ENCODE measurements at regions not wholly inside any gene's neighbourhood (a gene's known extent, or its start where the extent isn't known, plus 50 kb on each side); places are given as distances from the start of the nearest gene placed in this dataset.

DNA sequence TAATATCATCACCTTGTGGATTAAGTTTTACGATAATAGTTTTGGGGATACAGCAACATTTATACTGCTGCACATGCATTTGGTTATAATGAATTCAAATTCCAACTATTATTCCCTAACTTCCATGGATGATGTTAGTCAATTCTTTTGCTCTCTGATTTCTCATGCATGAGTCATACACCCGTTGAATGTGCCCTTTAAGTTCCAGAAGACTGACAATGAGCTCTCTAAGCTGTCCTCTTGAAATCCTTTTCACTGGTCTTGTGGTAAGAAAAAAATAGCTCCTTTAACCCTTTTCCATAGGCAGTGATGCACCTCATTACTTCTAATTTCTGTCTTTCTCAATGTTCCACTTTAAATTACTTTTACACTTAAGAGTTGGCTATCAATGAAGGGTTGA lies 1095.2 kb upstream of the POU3F4 start:
- Histone ChIP-seq H3K27ac (ENCODE audit: low read depth, low read length) (no peak overlapping the region), H3K79me2 (ENCODE audit: insufficient read depth, low read length) (no peaks in the 10 kb centered on the region), H3K9me2 (ENCODE audit: insufficient read depth) (no peaks in the 10 kb centered on the region), H3K4me2 (ENCODE audit: low read length) (no peak overlapping the region), H3K36me3 (ENCODE audit: control insufficient read depth in 1 of 2, insufficient read depth in 2 of 2, low read length in 2 of 2) (no peaks in the 10 kb centered on the region), H3K4me1 (ENCODE audit: control insufficient read depth in 1 of 2, insufficient read depth in 2 of 2, low read length in 2 of 2) (no peaks in the 10 kb centered on the region), H3K9me3 (ENCODE audit: control insufficient read depth in 1 of 2, insufficient read depth in 1 of 2, low read depth in 1 of 2, low read length in 2 of 2) (no peaks in the 10 kb centered on the region), H3K9ac (ENCODE audit: low read length) (no peak overlapping the region), H3K27me3 (ENCODE audit: insufficient read depth, low read length) (no peaks in the 10 kb centered on the region), H2AFZ (ENCODE audit: low read depth, low read length, poor library complexity, severe bottlenecking) (no peak overlapping the region), H4K20me1 (ENCODE audit: insufficient read depth) (no peaks in the 10 kb centered on the region), H3K4me3 (replicated peaks in 1 of 2; ENCODE audit: low read depth in 1 of 2, low read length in 2 of 2) (no peak overlapping the region)
- BruUV-seq (replicated peaks): no TSS peak
- ChIA-PET POLR2A (no interaction called here), CTCF (no interaction called here), RAD21 (ENCODE audit: low non-redundant PET in 1 of 2, low total read pairs in 2 of 2, uncharacterized antibody in 2 of 2, unreplicated experiment in 2 of 2) (no interaction called here)
- TF ChIP-seq RAD21 (IDR thresholded peaks at IDR 0.05; ENCODE audit: low read depth): no peak
- TF ChIP-seq FOSL1 (IDR thresholded peaks at IDR 0.05; ENCODE audit: low read depth): no peak
- TF ChIP-seq SRF (IDR thresholded peaks at IDR 0.05; ENCODE audit: low read depth): no peak
- DNase-seq (ENCODE audit: low read depth, low spot score) (peak; percentile 1), ATAC-seq (no peak)
- intact Hi-C loops (cut with micrococcal nuclease): no loop called here

DNA sequence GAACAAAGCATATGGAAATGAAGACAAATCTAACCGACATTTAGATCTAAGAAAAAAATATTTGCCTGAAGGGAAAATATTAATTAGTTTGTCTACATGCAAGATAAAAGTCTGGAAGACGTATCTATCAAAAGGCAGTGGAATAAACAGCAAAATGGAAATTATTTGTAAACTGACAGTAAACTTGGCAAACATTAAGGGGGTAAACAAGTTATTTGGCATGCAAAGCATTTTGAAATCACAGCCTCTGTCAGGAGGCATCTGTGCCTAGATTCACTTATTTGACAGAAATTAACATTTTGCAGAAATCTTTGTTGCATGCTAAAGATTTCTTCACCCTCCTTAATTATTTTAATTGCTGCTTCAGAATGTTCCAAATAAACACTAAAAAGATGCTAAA lies 1065.8 kb upstream of the POU3F4 start:
- BruUV-seq (replicated peaks): no TSS peak

More for the DNA sequence above, 1065.8 kb upstream of the POU3F4 start:
- Histone ChIP-seq H3K36me3 (ENCODE audit: control insufficient read depth in 1 of 2, insufficient read depth in 2 of 2, low read length in 2 of 2) (no peaks in the 10 kb centered on the region), H3K27me3 (ENCODE audit: insufficient read depth, low read length) (no peaks in the 10 kb centered on the region), H3K27ac (ENCODE audit: low read depth, low read length) (no peak overlapping the region), H3K9me3 (ENCODE audit: control insufficient read depth in 1 of 2, insufficient read depth in 1 of 2, low read depth in 1 of 2, low read length in 2 of 2) (no peaks in the 10 kb centered on the region), H2AFZ (ENCODE audit: low read depth, low read length, poor library complexity, severe bottlenecking) (no peak overlapping the region), H4K20me1 (ENCODE audit: insufficient read depth) (no peaks in the 10 kb centered on the region), H3K79me2 (ENCODE audit: insufficient read depth, low read length) (no peaks in the 10 kb centered on the region), H3K4me1 (ENCODE audit: control insufficient read depth in 1 of 2, insufficient read depth in 2 of 2, low read length in 2 of 2) (no peaks in the 10 kb centered on the region), H3K4me3 (replicated peaks in 1 of 2; ENCODE audit: low read depth in 1 of 2, low read length in 2 of 2) (no peak overlapping the region), H3K9me2 (ENCODE audit: insufficient read depth) (no peaks in the 10 kb centered on the region), H3K4me2 (ENCODE audit: low read length) (no peak overlapping the region), H3K9ac (ENCODE audit: low read length) (no peak overlapping the region)
- POLR2A ChIA-PET: no interaction called here
- RAD21 ChIA-PET (ENCODE audit: low non-redundant PET in 1 of 2, low total read pairs in 2 of 2, uncharacterized antibody in 2 of 2, unreplicated experiment in 2 of 2): no interaction called here
- ATAC-seq: no peak
- TF ChIP-seq ZFX (IDR thresholded peaks at IDR 0.05) (no peak), EGR1 (IDR thresholded peaks at IDR 0.05; ENCODE audit: low read depth) (no peak), EZH2 (IDR thresholded peaks at IDR 0.05) (no peak), POLR2AphosphoS5 (IDR thresholded peaks at IDR 0.05; ENCODE audit: low read depth, low read length) (no peak), JUND (IDR thresholded peaks at IDR 0.05) (no peak), POLR2A (IDR thresholded peaks at IDR 0.05; ENCODE audit: borderline replicate concordance, extremely low read depth, insufficient read depth, insufficient read length) (no peak), SIN3A (IDR thresholded peaks at IDR 0.05; ENCODE audit: low read depth) (no peak)
- TF ChIP-seq, protein P1, sequence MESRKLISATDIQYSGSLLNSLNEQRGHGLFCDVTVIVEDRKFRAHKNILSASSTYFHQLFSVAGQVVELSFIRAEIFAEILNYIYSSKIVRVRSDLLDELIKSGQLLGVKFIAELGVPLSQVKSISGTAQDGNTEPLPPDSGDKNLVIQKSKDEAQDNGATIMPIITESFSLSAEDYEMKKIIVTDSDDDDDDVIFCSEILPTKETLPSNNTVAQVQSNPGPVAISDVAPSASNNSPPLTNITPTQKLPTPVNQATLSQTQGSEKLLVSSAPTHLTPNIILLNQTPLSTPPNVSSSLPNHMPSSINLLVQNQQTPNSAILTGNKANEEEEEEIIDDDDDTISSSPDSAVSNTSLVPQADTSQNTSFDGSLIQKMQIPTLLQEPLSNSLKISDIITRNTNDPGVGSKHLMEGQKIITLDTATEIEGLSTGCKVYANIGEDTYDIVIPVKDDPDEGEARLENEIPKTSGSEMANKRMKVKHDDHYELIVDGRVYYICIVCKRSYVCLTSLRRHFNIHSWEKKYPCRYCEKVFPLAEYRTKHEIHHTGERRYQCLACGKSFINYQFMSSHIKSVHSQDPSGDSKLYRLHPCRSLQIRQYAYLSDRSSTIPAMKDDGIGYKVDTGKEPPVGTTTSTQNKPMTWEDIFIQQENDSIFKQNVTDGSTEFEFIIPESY (IDR thresholded peaks at IDR 0.05; ENCODE audit: extremely low read depth, insufficient replicate concordance, low read length): no peak
- TF ChIP-seq, protein P2, sequence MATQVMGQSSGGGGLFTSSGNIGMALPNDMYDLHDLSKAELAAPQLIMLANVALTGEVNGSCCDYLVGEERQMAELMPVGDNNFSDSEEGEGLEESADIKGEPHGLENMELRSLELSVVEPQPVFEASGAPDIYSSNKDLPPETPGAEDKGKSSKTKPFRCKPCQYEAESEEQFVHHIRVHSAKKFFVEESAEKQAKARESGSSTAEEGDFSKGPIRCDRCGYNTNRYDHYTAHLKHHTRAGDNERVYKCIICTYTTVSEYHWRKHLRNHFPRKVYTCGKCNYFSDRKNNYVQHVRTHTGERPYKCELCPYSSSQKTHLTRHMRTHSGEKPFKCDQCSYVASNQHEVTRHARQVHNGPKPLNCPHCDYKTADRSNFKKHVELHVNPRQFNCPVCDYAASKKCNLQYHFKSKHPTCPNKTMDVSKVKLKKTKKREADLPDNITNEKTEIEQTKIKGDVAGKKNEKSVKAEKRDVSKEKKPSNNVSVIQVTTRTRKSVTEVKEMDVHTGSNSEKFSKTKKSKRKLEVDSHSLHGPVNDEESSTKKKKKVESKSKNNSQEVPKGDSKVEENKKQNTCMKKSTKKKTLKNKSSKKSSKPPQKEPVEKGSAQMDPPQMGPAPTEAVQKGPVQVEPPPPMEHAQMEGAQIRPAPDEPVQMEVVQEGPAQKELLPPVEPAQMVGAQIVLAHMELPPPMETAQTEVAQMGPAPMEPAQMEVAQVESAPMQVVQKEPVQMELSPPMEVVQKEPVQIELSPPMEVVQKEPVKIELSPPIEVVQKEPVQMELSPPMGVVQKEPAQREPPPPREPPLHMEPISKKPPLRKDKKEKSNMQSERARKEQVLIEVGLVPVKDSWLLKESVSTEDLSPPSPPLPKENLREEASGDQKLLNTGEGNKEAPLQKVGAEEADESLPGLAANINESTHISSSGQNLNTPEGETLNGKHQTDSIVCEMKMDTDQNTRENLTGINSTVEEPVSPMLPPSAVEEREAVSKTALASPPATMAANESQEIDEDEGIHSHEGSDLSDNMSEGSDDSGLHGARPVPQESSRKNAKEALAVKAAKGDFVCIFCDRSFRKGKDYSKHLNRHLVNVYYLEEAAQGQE (IDR thresholded peaks at IDR 0.05; ENCODE audit: low read depth): no peak
- intact Hi-C loops (cut with micrococcal nuclease): no loop called here
- DNase-seq (ENCODE audit: low read depth, low spot score): no peak
- CTCF ChIA-PET: no interaction called here
